Lung (tissue), 11 donors: ENCODE measurements at regions not wholly inside any gene's neighbourhood (a gene's known extent, or its start where the extent isn't known, plus 50 kb on each side); places are given as distances from the start of the nearest gene placed in this dataset.

Experiments used
- ATAC-seq: fragments of 200-7000 bp; cut with Tn5 transposase; one replicate; pipeline ENCODE4 v1.9.1; 2020; ENCODE audit warnings: moderate number of reproducible peaks; ENCODE audit not compliant: insufficient read depth, low FRiP score
- DNase-seq, 3 donors: peaks; one replicate each; pipeline ENCODE4 v3.0.0-alpha.2; 2013 to 2017
- H3K27ac ChIP-seq, 2 donors: one replicate each; pipeline ENCODE4 v1.5.1; 2013; ENCODE audit warnings: mild to moderate bottlenecking in 2 of 2, moderate library complexity in 2 of 2, control low read depth in 1 of 2, inconsistent platforms in 1 of 2, low read depth in 1 of 2, low read length in 1 of 2
- H3K27me3 ChIP-seq, 3 donors: one replicate each; pipeline ENCODE4 v1.5.1; 2013; ENCODE audit warnings: low read length in 2 of 3; ENCODE audit not compliant: control insufficient read depth in 3 of 3, insufficient read depth in 3 of 3
- H3K36me3 ChIP-seq, 4 donors: one replicate each; pipeline ENCODE4 v1.5.1; 2013; ENCODE audit warnings: low read length in 4 of 4, mild to moderate bottlenecking in 1 of 4, moderate library complexity in 1 of 4; ENCODE audit not compliant: control insufficient read depth in 4 of 4, insufficient read depth in 4 of 4
- H3K4me1 ChIP-seq, 5 donors: one replicate each; pipeline ENCODE4 v1.5.1; 2013; ENCODE audit warnings: low read length in 5 of 5, mild to moderate bottlenecking in 2 of 5, moderate library complexity in 1 of 5; ENCODE audit not compliant: control insufficient read depth in 5 of 5, insufficient read depth in 5 of 5
- H3K4me3 ChIP-seq: one replicate; pipeline ENCODE4 v1.5.1; 2013; ENCODE audit warnings: mild to moderate bottlenecking, control low read depth, moderate library complexity
- H3K9ac ChIP-seq, 2 donors: one replicate each; pipeline ENCODE4 v1.5.1; 2013; ENCODE audit warnings: low read length in 2 of 2, control low read depth in 1 of 2; ENCODE audit not compliant: insufficient read depth in 1 of 2
- H3K9me3 ChIP-seq, 4 donors: one replicate each; pipeline ENCODE4 v1.5.1; 2013; ENCODE audit warnings: low read length in 3 of 4, mild to moderate bottlenecking in 1 of 4, moderate library complexity in 1 of 4; ENCODE audit not compliant: control insufficient read depth in 4 of 4, insufficient read depth in 3 of 4
- WGBS, 2 donors: extraction: QIAGEN DNeasy Blood & Tissue Kit; methylation state at CpG; one replicate each; pipeline ENCODE4 v1.1.7; 2013; 5-methylcytosine and 5-hydroxymethylcytosine counted together
- TF ChIP-seq, protein P1 (sequence below): IDR thresholded peaks from 2 replicates; pipeline ENCODE4 v1.5.1; 2012; ENCODE audit warnings: mild to moderate bottlenecking; ENCODE audit errors: control extremely low read depth, extremely low read depth
- donor health status: control.
- donor health status: control.
- donor health status: Bipolar disorder and iron deficiency.
- donor health status: healthy.
- donor health status: DM: yes; HTN: yes; CAD: no.

DNA sequence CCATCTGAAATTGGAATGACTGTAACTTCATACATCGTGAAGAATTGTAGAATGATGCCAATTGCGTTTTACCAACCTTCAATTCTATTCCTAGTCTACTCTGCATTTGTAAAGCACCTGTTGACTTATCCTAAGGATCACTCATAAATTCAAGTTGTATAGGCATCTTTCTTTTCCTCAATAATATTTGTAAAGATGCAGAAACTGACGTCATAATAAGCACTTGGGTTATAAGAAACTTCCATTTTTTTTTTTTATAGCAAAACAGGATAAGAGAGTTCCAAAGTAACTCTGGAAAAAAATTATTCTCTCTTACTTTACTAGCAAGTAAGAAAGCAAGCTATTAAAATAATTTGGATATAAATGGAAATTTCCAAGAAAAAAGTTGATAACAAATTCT, 1377.4 kb upstream of the ACVR2A start:
- TF ChIP-seq, protein P1, sequence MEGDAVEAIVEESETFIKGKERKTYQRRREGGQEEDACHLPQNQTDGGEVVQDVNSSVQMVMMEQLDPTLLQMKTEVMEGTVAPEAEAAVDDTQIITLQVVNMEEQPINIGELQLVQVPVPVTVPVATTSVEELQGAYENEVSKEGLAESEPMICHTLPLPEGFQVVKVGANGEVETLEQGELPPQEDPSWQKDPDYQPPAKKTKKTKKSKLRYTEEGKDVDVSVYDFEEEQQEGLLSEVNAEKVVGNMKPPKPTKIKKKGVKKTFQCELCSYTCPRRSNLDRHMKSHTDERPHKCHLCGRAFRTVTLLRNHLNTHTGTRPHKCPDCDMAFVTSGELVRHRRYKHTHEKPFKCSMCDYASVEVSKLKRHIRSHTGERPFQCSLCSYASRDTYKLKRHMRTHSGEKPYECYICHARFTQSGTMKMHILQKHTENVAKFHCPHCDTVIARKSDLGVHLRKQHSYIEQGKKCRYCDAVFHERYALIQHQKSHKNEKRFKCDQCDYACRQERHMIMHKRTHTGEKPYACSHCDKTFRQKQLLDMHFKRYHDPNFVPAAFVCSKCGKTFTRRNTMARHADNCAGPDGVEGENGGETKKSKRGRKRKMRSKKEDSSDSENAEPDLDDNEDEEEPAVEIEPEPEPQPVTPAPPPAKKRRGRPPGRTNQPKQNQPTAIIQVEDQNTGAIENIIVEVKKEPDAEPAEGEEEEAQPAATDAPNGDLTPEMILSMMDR, result no peak
- Histone ChIP-seq H3K9me3 (peaks cover 0 to 2% (median 0%) of the 10 kb centered on the region in 4 donors), H3K36me3 (no peaks in the 10 kb centered on the region), H3K4me1 (no peaks in the 10 kb centered on the region), H3K4me3 (no peak overlapping the region), H3K27me3 (no peaks in the 10 kb centered on the region), H3K9ac (no peak overlapping the region), H3K27ac (no peak overlapping the region)
- no peak for DNase-seq
- no peak for ATAC-seq
- WGBS, 2 donors, result 88 to 91% methylated on average over 3 of the region's 3 CpGs

DNA sequence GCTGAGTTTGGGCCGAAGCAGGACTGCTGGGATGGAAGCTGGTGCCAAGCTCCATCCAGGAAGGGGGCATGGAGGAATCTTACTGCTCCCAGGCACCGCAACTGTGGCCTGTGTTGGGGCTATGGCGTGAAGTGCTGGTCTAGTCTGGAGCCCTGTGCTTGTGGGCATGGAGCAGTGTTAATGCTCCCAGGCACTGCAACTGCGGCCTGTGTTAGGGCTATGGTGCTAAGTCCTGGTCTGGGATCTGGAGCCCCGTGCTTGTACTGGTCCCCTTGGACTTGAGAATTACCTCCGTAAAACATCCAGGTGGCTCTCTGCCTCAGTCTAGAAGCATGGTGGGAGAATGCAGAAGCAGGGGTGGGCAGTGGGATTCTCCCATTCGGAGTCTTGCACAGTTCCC, 1379.4 kb upstream of the ACVR2A start:
- Histone ChIP-seq H3K27me3 (no peaks in the 10 kb centered on the region), H3K36me3 (no peaks in the 10 kb centered on the region), H3K4me1 (no peaks in the 10 kb centered on the region), H3K27ac (no peak overlapping the region), H3K9ac (no peak overlapping the region), H3K4me3 (no peak overlapping the region), H3K9me3 (peaks cover 0 to 4% (median under 1%) of the 10 kb centered on the region in 4 donors)
- TF ChIP-seq, protein P1, result no peak
- 93 to 94% methylated on average over 7 of the region's 7 CpGs for WGBS, 2 donors
- ATAC-seq, result no peak
- no peak for DNase-seq

DNA sequence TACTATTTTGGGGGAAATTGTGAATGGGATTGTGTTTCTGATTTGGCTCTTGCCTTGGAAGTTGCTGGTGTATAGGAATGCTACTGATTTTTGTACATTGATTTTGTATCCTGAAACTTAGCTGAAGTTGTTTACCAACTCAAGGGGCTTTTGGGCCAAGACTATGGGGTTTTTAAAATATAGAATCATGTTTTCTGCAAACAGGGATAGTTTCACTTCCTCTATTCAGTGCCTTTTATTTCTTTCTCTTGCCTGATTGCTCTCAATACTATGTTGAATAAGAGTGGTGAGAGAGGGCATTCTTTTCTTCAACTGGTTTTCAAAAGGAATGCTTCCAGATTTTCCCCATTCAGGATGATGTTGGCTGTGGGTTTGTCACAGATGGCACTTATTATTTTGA, 1383.8 kb upstream of the ACVR2A start:
- Histone ChIP-seq H3K9ac (no peak overlapping the region), H3K36me3 (no peaks in the 10 kb centered on the region), H3K9me3 (peaks cover 0 to 12% (median 6%) of the 10 kb centered on the region in 4 donors), H3K4me3 (no peak overlapping the region), H3K4me1 (no peaks in the 10 kb centered on the region), H3K27ac (no peak overlapping the region), H3K27me3 (no peaks in the 10 kb centered on the region)
- no peak for ATAC-seq
- TF ChIP-seq, protein P1, result no peak
- no peak for DNase-seq

DNA sequence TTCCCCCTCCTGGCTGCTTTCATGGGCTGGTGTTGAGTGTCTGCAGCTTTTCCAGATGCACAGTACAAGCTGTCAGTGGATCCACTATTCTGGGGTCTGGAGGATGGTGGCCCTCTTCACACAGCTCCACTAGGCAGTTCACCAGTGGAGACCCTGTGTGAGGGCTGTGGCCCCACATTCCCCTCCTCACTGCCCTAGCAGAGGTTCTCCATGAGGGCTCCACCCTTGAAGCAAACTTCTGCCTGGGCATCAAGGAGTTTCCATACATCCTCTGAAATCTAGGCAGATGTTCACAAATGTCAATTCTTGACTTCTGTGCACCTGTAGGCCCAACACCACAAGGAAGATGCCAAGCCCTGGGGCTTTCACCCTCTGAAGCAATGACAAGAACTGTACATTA, 1386.2 kb upstream of the ACVR2A start:
- ATAC-seq (no peak), DNase-seq (no peak)
- H3K9ac ChIP-seq, result no peak overlapping the region
- no peak overlapping the region for H3K4me3 ChIP-seq
- H3K36me3 ChIP-seq, result no peaks in the 10 kb centered on the region
- no peaks in the 10 kb centered on the region for H3K27me3 ChIP-seq
- H3K9me3 ChIP-seq, result peaks cover 0 to 12% (median 5%) of the 10 kb centered on the region in 4 donors
- no peaks in the 10 kb centered on the region for H3K4me1 ChIP-seq
- H3K27ac ChIP-seq, result no peak overlapping the region
- TF ChIP-seq, protein P1, result no peak
